ENCODE measurements at regions not wholly inside any gene's neighbourhood (a gene's known extent, or its start where the extent isn't known, plus 50 kb on each side); places are given as distances from the start of the nearest gene placed in this dataset.

- intact Hi-C loops (cut with DNase I): no loop called here
- H3K36me3 ChIP-seq: no peaks in the 10 kb centered on the region
- H3K9me3 ChIP-seq: no peaks in the 10 kb centered on the region
- H3K4me3 ChIP-seq (replicated peaks in 1 of 3): no peak overlapping the region
- H3K4me1 ChIP-seq: no peaks in the 10 kb centered on the region
- no peak for TF ChIP-seq POLR2A (IDR thresholded peaks at IDR 0.05)
- TF ChIP-seq, protein P1, sequence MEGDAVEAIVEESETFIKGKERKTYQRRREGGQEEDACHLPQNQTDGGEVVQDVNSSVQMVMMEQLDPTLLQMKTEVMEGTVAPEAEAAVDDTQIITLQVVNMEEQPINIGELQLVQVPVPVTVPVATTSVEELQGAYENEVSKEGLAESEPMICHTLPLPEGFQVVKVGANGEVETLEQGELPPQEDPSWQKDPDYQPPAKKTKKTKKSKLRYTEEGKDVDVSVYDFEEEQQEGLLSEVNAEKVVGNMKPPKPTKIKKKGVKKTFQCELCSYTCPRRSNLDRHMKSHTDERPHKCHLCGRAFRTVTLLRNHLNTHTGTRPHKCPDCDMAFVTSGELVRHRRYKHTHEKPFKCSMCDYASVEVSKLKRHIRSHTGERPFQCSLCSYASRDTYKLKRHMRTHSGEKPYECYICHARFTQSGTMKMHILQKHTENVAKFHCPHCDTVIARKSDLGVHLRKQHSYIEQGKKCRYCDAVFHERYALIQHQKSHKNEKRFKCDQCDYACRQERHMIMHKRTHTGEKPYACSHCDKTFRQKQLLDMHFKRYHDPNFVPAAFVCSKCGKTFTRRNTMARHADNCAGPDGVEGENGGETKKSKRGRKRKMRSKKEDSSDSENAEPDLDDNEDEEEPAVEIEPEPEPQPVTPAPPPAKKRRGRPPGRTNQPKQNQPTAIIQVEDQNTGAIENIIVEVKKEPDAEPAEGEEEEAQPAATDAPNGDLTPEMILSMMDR (IDR thresholded peaks at IDR 0.05): no peak
- 72 to 75% methylated on average over 7 of the region's 7 CpGs for WGBS, 2 donors
- H3K27ac ChIP-seq: no peak overlapping the region
- no peak for DNase-seq
- H3K27me3 ChIP-seq: no peaks in the 10 kb centered on the region
Observed at GRCh38 chr5:53326424-53327153, 153.8 kb upstream of the FST start.

DNA sequence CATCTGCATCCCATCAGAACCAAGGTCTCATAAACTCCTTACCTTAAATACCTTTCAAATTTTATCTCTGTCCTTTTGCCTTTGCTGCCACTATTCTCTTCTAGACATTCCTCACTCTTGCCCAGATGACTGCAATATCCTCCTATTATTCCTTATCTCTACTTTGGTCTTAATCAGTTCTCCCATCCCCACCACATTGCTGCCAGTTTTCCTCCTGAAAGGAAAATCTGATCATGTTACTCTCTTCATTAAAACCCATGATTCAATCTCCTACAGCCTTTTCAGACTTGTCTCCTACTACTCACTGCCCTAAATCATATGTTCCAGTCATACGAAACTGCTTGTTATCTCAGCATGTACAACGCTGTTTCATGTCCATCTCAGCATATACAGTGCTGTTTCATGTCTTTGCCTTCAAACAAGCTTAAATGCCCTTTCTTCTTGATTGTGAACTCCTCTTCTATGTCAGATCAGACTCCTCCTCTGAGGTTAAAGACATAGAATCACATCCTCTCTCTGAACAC lies 152.6 kb upstream of the FST start:
- no peak overlapping the region for H3K27ac ChIP-seq
- intact Hi-C loops (cut with DNase I): no loop called here
- H3K4me1 ChIP-seq: no peaks in the 10 kb centered on the region
- WGBS, 2 donors: 93 to 95% methylated on average over 2 of the region's 2 CpGs
- TF ChIP-seq POLR2A (IDR thresholded peaks at IDR 0.05): no peak
- H3K9me3 ChIP-seq: no peaks in the 10 kb centered on the region
- no peaks in the 10 kb centered on the region for H3K36me3 ChIP-seq
- no peaks in the 10 kb centered on the region for H3K27me3 ChIP-seq
- H3K4me3 ChIP-seq (replicated peaks in 1 of 3): no peak overlapping the region
- no peak for DNase-seq

DNA sequence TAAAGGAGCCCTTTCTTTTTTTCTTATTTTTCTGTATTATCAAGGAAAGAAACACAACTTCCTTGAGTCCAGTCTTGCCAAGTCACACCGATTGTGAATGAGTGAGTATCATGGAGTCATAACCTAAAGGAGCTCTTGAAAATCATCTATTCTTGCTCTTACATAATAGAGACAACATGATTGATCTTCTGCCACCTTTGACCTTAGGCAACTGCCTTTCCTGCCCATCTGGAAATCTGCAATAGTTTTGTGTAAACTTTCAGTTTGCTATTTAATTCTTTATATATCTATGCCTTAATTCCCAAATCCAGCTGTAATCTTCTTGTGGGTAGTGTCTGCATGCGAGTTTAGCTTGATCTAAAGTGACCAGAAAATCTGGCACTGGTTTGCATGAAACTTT lies 149.9 kb upstream of the FST start:
- intact Hi-C loops (cut with DNase I): no loop called here
- Histone ChIP-seq H3K27me3 (no peaks in the 10 kb centered on the region), H3K4me3 (replicated peaks in 1 of 3) (no peak overlapping the region), H3K4me1 (no peaks in the 10 kb centered on the region), H3K9me3 (no peaks in the 10 kb centered on the region), H3K27ac (no peak overlapping the region), H3K36me3 (no peaks in the 10 kb centered on the region)
- WGBS, 2 donors: 74% methylated on average over 2 of the region's 2 CpGs
- TF ChIP-seq POLR2A (IDR thresholded peaks at IDR 0.05): no peak
- TF ChIP-seq, protein P1 (IDR thresholded peaks at IDR 0.05): no peak
- DNase-seq: no peak

- DNase-seq: no peak
- intact Hi-C loops (cut with DNase I): no loop called here
- no peak overlapping the region for H3K27ac ChIP-seq
- H3K4me1 ChIP-seq: no peaks in the 10 kb centered on the region
- H3K36me3 ChIP-seq: no peaks in the 10 kb centered on the region
- H3K4me3 ChIP-seq (replicated peaks in 1 of 3): no peak overlapping the region
- WGBS, 2 donors: 52 to 62% methylated on average over 1 of the region's 1 CpG
- TF ChIP-seq, protein P1 (IDR thresholded peaks at IDR 0.05): no peak
- TF ChIP-seq POLR2A (IDR thresholded peaks at IDR 0.05): no peak
- H3K27me3 ChIP-seq: no peaks in the 10 kb centered on the region
- no peaks in the 10 kb centered on the region for H3K9me3 ChIP-seq
Observed at GRCh38 chr5:53331463-53331862, 149.0 kb upstream of the FST start.

DNA sequence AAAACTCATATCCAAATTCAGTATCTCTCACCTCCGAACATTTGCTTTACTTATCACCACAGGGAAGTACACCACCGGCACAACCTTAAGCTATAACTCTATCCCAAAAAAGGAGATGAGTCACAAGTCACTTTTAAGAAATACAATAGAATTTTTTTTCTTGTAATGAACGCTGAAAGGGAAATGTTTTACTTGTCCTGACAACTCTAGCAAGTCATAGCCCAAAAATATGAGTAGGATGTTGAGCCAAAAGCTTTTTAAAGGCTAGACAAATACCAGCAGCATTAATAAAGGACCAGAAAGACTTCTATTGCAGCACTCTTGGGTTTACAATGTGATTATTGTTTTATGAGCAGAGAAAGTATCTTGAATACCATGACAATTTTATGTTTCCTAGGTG lies 147.3 kb upstream of the FST start:
- TF ChIP-seq, protein P1 (IDR thresholded peaks at IDR 0.05): no peak
- no peak for TF ChIP-seq POLR2A (IDR thresholded peaks at IDR 0.05)
- 69 to 70% methylated on average over 3 of the region's 3 CpGs for WGBS, 2 donors

More for the DNA sequence above, 147.3 kb upstream of the FST start:
- H3K27me3 ChIP-seq: no peaks in the 10 kb centered on the region
- H3K27ac ChIP-seq: no peak overlapping the region
- no peaks in the 10 kb centered on the region for H3K9me3 ChIP-seq
- intact Hi-C loops (cut with DNase I): no loop called here
- H3K36me3 ChIP-seq: no peaks in the 10 kb centered on the region
- H3K4me1 ChIP-seq: peaks cover 0 to under 1% of the 10 kb centered on the region in 2 donors
- no peak for DNase-seq
- H3K4me3 ChIP-seq (replicated peaks in 1 of 3): no peak overlapping the region
